IPS-18a (cell line): ENCODE measurements at regions not wholly inside any gene's neighbourhood (a gene's known extent, or its start where the extent isn't known, plus 50 kb on each side); places are given as distances from the start of the nearest gene placed in this dataset.
"Not testable (repeated sequence)": the region's sequence is repeated elsewhere in the genome, so short reads cannot be mapped to it uniquely, and the experiment has no call there.

Source experiments
- H3K27ac ChIP-seq: one replicate; pipeline ENCODE4 v1.5.1; 2013; ENCODE audit warnings: low read length
- H3K27me3 ChIP-seq: one replicate; pipeline ENCODE4 v1.6.1; 2013; ENCODE audit warnings: mild to moderate bottlenecking, low read length; ENCODE audit not compliant: control insufficient read depth, insufficient read depth
- H3K36me3 ChIP-seq: one replicate; pipeline ENCODE4 v1.6.1; 2013; ENCODE audit warnings: low read depth, low read length; ENCODE audit not compliant: control insufficient read depth
- H3K4me1 ChIP-seq: one replicate; pipeline ENCODE4 v1.6.1; 2013; ENCODE audit warnings: low read depth, low read length; ENCODE audit not compliant: control insufficient read depth
- H3K4me3 ChIP-seq: one replicate; pipeline ENCODE4 v1.5.1; 2013; ENCODE audit warnings: low read length
- H3K9ac ChIP-seq: one replicate; pipeline ENCODE4 v1.6.1; 2013; ENCODE audit warnings: mild to moderate bottlenecking, low read length, moderate library complexity
- H3K9me3 ChIP-seq: one replicate; pipeline ENCODE4 v1.6.1; 2013; ENCODE audit warnings: low read depth, low read length; ENCODE audit not compliant: control insufficient read depth

DNA sequence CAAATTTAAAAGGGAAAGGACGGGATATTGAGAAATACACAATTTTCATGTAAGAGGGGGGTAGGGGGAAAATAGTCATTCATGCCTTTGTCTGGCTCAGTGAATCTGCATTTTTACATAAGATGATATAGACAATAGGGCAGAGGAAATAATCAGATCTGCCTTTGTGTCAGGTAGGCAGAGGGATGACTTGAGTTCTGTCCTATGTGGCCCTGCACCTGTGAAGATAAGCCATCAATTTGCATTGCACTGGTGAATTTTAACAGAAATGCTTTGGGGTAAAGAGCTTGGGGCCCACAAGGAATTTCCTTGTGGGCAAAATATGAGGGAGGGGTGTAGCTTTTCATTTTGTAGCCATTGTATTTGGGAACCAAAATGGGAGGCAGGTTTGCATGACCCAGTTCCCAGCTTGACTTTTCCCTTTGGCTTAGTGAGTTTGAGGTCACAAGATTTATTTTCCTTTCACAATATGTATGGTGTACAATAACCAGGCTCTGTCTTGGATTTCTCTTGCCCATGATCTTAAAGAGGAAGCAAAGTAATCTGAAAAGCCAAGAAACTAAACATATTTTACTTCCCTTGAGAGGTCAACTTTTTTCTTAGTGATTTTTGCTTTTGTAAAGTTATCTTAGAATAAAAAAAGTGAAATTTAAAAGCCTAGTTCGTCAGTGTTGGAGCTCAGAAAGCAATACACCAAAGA is 77.7 kb upstream of the SORL1 start:
- Histone ChIP-seq H3K27me3 (no peaks in the 10 kb centered on the region), H3K9ac (no peak overlapping the region), H3K4me1 (peaks cover 50% of the 10 kb centered on the region), H3K27ac (no peak overlapping the region), H3K4me3 (no peak overlapping the region), H3K36me3 (no peaks in the 10 kb centered on the region), H3K9me3 (no peaks in the 10 kb centered on the region)

DNA sequence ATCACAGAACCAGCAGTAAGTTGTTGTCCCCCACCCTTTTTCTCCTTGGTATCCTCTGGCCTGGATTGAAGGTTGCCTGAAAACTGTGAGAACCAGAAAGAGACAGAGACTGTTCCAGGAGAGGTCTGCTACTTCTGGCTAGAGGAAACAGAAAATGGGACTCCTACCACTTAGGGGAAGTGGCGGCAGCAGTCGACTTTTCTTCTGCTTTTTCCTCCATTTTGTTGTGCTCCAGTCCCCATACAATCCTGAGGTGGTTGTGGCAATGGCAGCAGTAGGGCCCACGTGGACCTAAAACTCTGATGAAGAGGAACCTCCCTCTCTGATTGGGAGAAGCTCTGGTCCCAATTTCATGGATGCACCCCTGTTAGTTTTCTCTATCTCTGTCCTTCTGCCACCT is 76.0 kb upstream of the SORL1 start:
- Histone ChIP-seq H3K36me3 (no peaks in the 10 kb centered on the region), H3K27ac (no peak overlapping the region), H3K27me3 (no peaks in the 10 kb centered on the region), H3K4me1 (peaks cover 49% of the 10 kb centered on the region), H3K9ac (no peak overlapping the region), H3K9me3 (no peaks in the 10 kb centered on the region), H3K4me3 (no peak overlapping the region)

DNA sequence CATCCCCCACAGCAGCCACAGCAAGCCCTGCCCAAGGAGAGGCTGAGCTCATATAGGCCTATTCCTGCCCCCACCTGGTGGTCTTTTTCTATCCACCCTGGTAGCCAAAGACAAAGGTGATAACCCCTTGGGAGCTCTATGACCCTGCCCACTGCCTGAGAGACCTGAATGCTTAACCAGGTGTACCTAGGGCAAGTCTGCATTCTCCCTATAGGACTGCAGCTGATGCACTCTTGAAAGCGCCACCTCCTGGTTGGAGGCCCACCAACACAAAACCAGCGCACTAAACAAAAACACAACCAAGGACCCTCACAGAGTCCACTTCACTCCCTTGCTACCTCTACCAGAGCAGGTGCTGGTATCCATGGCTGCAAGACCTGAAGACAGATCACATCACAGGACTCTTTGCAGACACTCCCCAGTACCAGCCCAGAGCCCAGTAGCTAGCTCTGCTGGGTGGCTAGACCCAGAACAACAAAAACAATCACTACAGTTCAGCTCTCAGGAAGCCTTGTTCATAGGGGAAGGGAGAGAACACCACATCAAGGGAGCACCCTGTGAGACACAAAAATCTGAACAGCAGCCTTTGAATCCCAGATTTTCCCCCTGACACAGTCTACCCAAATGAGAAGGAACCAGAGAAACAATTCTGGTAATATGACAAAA is 72.8 kb upstream of the SORL1 start:
- not testable (repeated sequence) for H3K9me3 ChIP-seq, H3K4me3 ChIP-seq, H3K9ac ChIP-seq, H3K27me3 ChIP-seq, H3K36me3 ChIP-seq, H3K27ac ChIP-seq
- peaks cover 18% of the 10 kb centered on the region for H3K4me1 ChIP-seq

DNA sequence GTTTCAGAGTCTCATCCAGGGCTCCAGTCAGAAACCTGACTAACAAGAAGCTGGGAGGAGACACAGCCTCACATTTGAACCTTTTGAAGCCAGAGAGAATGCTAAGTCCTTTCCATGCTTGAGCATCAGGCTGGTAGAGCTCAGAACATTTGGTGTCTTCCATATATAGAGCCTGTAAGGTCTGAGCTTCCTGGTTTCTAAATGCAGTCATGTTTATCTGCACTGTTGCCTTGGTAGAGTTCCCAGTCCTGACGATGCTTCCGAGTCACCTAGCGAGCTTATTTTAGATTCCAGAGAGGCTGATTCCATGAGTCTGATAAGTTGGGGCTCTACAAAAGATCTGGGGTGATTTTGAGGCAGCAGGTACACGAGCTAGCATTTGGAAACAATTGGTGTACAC is 68.4 kb upstream of the SORL1 start:
- peaks cover 4% of the 10 kb centered on the region for H3K4me1 ChIP-seq
- H3K27ac ChIP-seq: no peak overlapping the region
- no peaks in the 10 kb centered on the region for H3K27me3 ChIP-seq
- no peaks in the 10 kb centered on the region for H3K36me3 ChIP-seq
- no peak overlapping the region for H3K9ac ChIP-seq
- no peaks in the 10 kb centered on the region for H3K9me3 ChIP-seq
- no peak overlapping the region for H3K4me3 ChIP-seq

DNA sequence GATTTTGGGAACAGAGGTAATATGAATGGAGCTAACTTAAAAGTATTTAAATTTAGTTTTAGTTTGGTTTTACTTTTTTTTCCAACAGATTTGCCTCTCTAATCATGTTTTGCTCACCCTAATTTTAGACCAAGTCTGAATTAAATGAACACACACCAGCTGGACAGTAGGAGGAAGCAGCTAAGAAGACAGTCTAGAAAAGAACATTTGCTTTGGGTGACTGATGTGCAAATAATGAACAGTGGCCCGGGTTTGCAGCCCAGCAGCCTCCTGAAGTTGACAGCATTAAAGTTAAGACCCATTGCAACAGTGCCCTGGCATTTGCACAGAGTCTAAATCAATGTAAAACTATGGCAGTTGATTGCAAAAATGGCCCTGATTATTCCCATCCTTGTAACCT is 66.4 kb upstream of the SORL1 start:
- peaks cover 14% of the 10 kb centered on the region for H3K4me1 ChIP-seq
- no peaks in the 10 kb centered on the region for H3K27me3 ChIP-seq
- H3K9me3 ChIP-seq: no peaks in the 10 kb centered on the region
- H3K27ac ChIP-seq: no peak overlapping the region
- no peak overlapping the region for H3K4me3 ChIP-seq
- H3K9ac ChIP-seq: no peak overlapping the region
- H3K36me3 ChIP-seq: no peaks in the 10 kb centered on the region
